Erythroblast (primary cell): ENCODE measurements at regions not wholly inside any gene's neighbourhood (a gene's known extent, or its start where the extent isn't known, plus 50 kb on each side); places are given as distances from the start of the nearest gene placed in this dataset.

Experiments
- GATA1 ChIP-seq: IDR thresholded peaks from 2 replicates; pipeline ENCODE4 v1.6.1; 2011; ENCODE audit warnings: low read depth, mild to moderate bottlenecking, control low read depth, low read length, moderate library complexity
- POLR2A ChIP-seq: IDR thresholded peaks from 2 replicates; pipeline ENCODE4 v1.6.1; 2011; ENCODE audit warnings: mild to moderate bottlenecking, low read length

GRCh38 chr2:119086327-119086726 is 72.2 kb downstream of the C1QL2 start:
- TF ChIP-seq POLR2A (no peak), GATA1 (no peak)
